Stimulated activated naive CD4-positive, alpha-beta T cell (primary cell): ENCODE measurements at regions not wholly inside any gene's neighbourhood (a gene's known extent, or its start where the extent isn't known, plus 50 kb on each side); places are given as distances from the start of the nearest gene placed in this dataset.

Experiments used
- DNase-seq, 6 experiments: peaks; one replicate each; lab custom pipeline; 2025; lab: John Stamatoyannopoulos, UW

- DNase-seq, result no peak
These were observed 326.9 kb downstream of the ZNF608 start for GRCh38 chr5:124419531-124419930.

- DNase-seq, result no peak
These were observed 328.0 kb downstream of the ZNF608 start for GRCh38 chr5:124418390-124418789.

- no peak for DNase-seq
These were observed 329.2 kb downstream of the ZNF608 start for GRCh38 chr5:124417196-124417595.

- DNase-seq, result no peak
These were observed 329.8 kb downstream of the ZNF608 start for GRCh38 chr5:124416627-124417026.

GRCh38 chr5:124414973-124415372, 331.5 kb downstream of the ZNF608 start:
- DNase-seq, result no peak

- no peak for DNase-seq
These were observed 335.6 kb downstream of the ZNF608 start for GRCh38 chr5:124410539-124411488.

GRCh38 chr5:124408738-124409453, 337.5 kb downstream of the ZNF608 start:
- DNase-seq, result no peak

- DNase-seq, result no peak
These were observed 341.6 kb downstream of the ZNF608 start for GRCh38 chr5:124404796-124405195.

- no peak for DNase-seq
These were observed 343.2 kb downstream of the ZNF608 start for GRCh38 chr5:124403281-124403680.

GRCh38 chr5:124402144-124402581, 344.3 kb downstream of the ZNF608 start:
- no peak for DNase-seq

- no peak for DNase-seq
These were observed 344.8 kb downstream of the ZNF608 start for GRCh38 chr5:124401476-124402143.

- no peak for DNase-seq
These were observed 346.9 kb downstream of the ZNF608 start for GRCh38 chr5:124399426-124399961.

GRCh38 chr5:124398460-124398859, 348.0 kb downstream of the ZNF608 start:
- no peak for DNase-seq

GRCh38 chr5:124397317-124397716, 349.1 kb downstream of the ZNF608 start:
- DNase-seq, result no peak

GRCh38 chr5:124395926-124396325, 350.5 kb downstream of the ZNF608 start:
- no peak for DNase-seq

GRCh38 chr5:124395287-124395686, 351.2 kb downstream of the ZNF608 start:
- no peak for DNase-seq

GRCh38 chr5:124394700-124395245, 351.7 kb downstream of the ZNF608 start:
- DNase-seq, result no peak

- no peak for DNase-seq
These were observed 352.7 kb downstream of the ZNF608 start for GRCh38 chr5:124393584-124394379.

- DNase-seq, result no peak
These were observed 362.7 kb downstream of the ZNF608 start for GRCh38 chr5:124383693-124384092.

- no peak for DNase-seq
These were observed 369.1 kb downstream of the ZNF608 start for GRCh38 chr5:124377386-124377785.

- DNase-seq, result no peak
These were observed 372.6 kb downstream of the ZNF608 start for GRCh38 chr5:124373883-124374282.
